DND-41 (cell line): ENCODE measurements at regions not wholly inside any gene's neighbourhood (a gene's known extent, or its start where the extent isn't known, plus 50 kb on each side); places are given as distances from the start of the nearest gene placed in this dataset.

Experiments
- CTCF ChIP-seq: IDR thresholded peaks from 2 replicates; pipeline ENCODE4 v1.5.1; 2012; ENCODE audit warnings: borderline replicate concordance, low read length, moderate library complexity, mild to moderate bottlenecking; ENCODE audit not compliant: poor library complexity, severe bottlenecking; ENCODE audit errors: extremely low read depth
- EZH2 ChIP-seq: IDR thresholded peaks from 3 replicates; pipeline ENCODE4 v1.6.1; 2012; ENCODE audit warnings: borderline replicate concordance, low read depth, mild to moderate bottlenecking, moderate library complexity, low read length, inconsistent platforms; ENCODE audit not compliant: severe bottlenecking

DNA sequence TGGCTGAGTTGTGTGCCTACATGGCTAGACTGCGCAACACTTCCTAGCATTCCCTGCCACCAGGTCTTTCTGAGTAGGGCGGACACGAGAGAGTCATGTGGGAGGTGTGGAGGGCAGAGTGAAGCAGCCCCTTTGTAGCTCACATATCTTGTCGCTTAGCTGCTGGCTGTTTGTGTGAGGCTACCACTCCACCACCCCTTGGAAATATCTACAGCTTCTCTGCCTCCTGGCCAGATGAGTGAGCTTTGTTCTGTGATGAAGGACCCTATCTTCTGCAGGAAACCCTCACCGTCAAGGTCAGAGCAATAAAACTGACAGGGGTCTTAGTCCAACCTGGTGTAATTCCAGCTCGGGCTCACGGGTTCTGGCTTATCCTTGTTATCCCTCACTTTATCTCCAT is 232.1 kb upstream of the ASIC2 start:
- TF ChIP-seq CTCF: no peak
- TF ChIP-seq EZH2: no peak
